Mucosa of descending colon (tissue), 3 donors: ENCODE measurements at regions not wholly inside any gene's neighbourhood (a gene's known extent, or its start where the extent isn't known, plus 50 kb on each side); places are given as distances from the start of the nearest gene placed in this dataset.

ENCODE experiments used
- ATAC-seq: fragments of 200-7000 bp; cut with Tn5 transposase; one replicate; pipeline ENCODE4 v1.9.1; 2020; ENCODE audit warnings: mild to moderate bottlenecking, moderate library complexity
- DNase-seq, 3 donors: peaks; one replicate each; pipeline ENCODE4 v3.0.0-alpha.2; 2020
- H3K36me3 ChIP-seq: fragments of 200-600 bp; one replicate; pipeline ENCODE4 v1.8.0; 2021; ENCODE audit warnings: low read depth, mild to moderate bottlenecking
- H3K4me1 ChIP-seq: fragments of 200-600 bp; one replicate; pipeline ENCODE4 v1.8.0; 2021; ENCODE audit warnings: low read depth, mild to moderate bottlenecking
- H3K4me3 ChIP-seq: fragments of 200-600 bp; one replicate; pipeline ENCODE4 v1.8.0; 2021; ENCODE audit warnings: mild to moderate bottlenecking
- H3K9me3 ChIP-seq: fragments of 200-600 bp; one replicate; pipeline ENCODE4 v1.8.0; 2021; ENCODE audit warnings: mild to moderate bottlenecking
- CTCF ChIP-seq: fragments of 200-600 bp; IDR thresholded peaks from one replicate; pipeline ENCODE4 v1.8.0; 2022; ENCODE audit warnings: antibody characterized with exemption, mild to moderate bottlenecking
- intact Hi-C, 2 donors: fragments of 100-400 bp; cut with DNase I in 1 of 2; cut with micrococcal nuclease in 1 of 2; formaldehyde crosslinking; loops; one replicate each; pipeline versions ENCODE4 v1.11.0 to v1.11.1; 2022; cut with DNase I, micrococcal nuclease
- donor health status: DM: no; HTN: no; CAD: no; lungs with moderate emphysema.
- donor health status: DM: no; HTN: no; CAD: no.
- donor health status: DM: no; HTN: yes; CAD: no.

- DNase-seq, result no peak
- Histone ChIP-seq H3K4me1 (no peaks in the 10 kb centered on the region), H3K4me3 (no peak overlapping the region), H3K9me3 (no peaks in the 10 kb centered on the region), H3K36me3 (no peaks in the 10 kb centered on the region)
- intact Hi-C loops, result no loop called here
- TF ChIP-seq CTCF, result no peak
- no peak for ATAC-seq
These were observed 669.2 kb upstream of the ACO1 start for GRCh38 chr9:31715250-31715649.

- H3K4me1 ChIP-seq, result no peaks in the 10 kb centered on the region
- no peak for TF ChIP-seq CTCF
- H3K4me3 ChIP-seq, result no peak overlapping the region
- ATAC-seq (no peak), DNase-seq (no peak)
- H3K9me3 ChIP-seq, result no peaks in the 10 kb centered on the region
- intact Hi-C loops, result no loop called here
- no peaks in the 10 kb centered on the region for H3K36me3 ChIP-seq
These were observed 665.2 kb upstream of the ACO1 start for GRCh38 chr9:31719262-31719661.

DNA sequence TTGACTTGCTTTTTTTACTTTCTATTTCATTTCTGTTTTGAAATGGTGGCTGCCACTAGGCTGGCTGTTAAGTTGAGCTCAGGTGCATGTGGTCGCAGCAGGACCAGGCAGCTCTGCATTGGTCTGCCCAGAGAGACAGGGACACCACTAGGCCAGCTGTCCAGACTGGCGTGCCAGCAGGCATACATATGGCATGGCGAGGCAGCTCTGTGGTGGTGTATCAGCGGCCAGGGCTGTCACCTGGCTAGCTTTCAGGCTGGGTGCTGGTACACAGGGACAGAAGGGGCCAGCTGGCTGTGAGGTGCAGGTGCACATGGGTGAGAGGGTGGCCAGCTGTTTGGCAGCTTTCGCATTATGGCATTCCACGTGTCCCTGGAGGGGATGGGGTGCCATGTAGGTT, 654.0 kb upstream of the ACO1 start:
- Histone ChIP-seq H3K4me3 (no peak overlapping the region), H3K36me3 (no peaks in the 10 kb centered on the region), H3K4me1 (no peaks in the 10 kb centered on the region), H3K9me3 (no peaks in the 10 kb centered on the region)
- no peak for TF ChIP-seq CTCF
- DNase-seq, result peak in 1 of 3 donors; percentile 37
- ATAC-seq, result no peak
- intact Hi-C loops, result no loop called here

DNA sequence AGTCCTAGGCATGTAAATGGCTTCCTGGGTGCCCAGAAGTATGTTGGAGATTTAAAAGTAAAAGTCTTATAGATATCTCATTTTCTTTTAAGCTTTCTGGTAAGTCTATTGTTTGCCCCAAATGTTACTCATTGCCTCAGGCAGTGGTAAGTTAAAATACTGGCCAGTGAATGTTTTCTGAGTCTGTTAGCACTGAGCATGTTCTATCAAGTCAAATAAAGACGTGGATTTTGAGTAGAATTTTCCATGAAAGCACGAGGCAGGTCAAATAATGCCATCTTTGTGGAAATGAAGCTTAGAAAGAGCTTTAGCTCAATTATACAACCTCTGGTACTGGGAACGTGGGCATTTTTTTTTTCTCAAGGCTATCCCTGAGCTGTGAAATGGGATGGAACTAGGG, 651.3 kb upstream of the ACO1 start:
- ATAC-seq (no peak), DNase-seq (no peak)
- intact Hi-C loops, result no loop called here
- no peaks in the 10 kb centered on the region for H3K4me1 ChIP-seq
- TF ChIP-seq CTCF, result no peak
- no peak overlapping the region for H3K4me3 ChIP-seq
- H3K9me3 ChIP-seq, result no peaks in the 10 kb centered on the region
- H3K36me3 ChIP-seq, result no peaks in the 10 kb centered on the region

- DNase-seq (no peak), ATAC-seq (no peak)
- intact Hi-C loops, result no loop called here
- no peaks in the 10 kb centered on the region for H3K9me3 ChIP-seq
- no peaks in the 10 kb centered on the region for H3K4me1 ChIP-seq
- H3K4me3 ChIP-seq, result no peak overlapping the region
- H3K36me3 ChIP-seq, result no peaks in the 10 kb centered on the region
- no peak for TF ChIP-seq CTCF
These were observed 647.8 kb upstream of the ACO1 start for GRCh38 chr9:31736581-31737179.

DNA sequence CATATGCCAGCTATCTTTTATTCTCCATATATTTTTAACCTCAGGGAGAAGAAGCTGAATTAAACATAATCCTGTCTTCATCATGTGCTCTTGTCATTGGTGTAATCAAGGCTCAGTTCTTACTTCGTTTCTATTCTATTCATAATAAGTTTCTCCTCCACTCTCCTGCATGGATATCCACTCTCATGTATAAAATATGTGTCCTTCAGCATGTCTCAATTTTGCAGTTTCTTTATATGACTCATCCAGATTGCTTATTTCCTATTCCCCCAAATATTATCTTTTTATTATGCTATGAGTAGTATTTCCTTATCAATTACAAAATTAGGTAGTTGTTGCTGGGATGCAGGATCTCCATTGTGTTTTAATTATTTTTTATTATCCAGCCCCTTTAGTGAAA, 643.7 kb upstream of the ACO1 start:
- DNase-seq, result no peak
- intact Hi-C loops, result no loop called here
- TF ChIP-seq CTCF, result no peak
- ATAC-seq, result no peak
- H3K4me3 ChIP-seq, result no peak overlapping the region
- no peaks in the 10 kb centered on the region for H3K4me1 ChIP-seq
- no peaks in the 10 kb centered on the region for H3K9me3 ChIP-seq
- H3K36me3 ChIP-seq, result no peaks in the 10 kb centered on the region
